Superior temporal gyrus (tissue), 1 donor: ENCODE measurements at regions not wholly inside any gene's neighbourhood (a gene's known extent, or its start where the extent isn't known, plus 50 kb on each side); places are given as distances from the start of the nearest gene placed in this dataset.

Experiments used
- DNase-seq: peaks from one replicate; pipeline ENCODE4 v3.0.0-alpha.2; 2016; ENCODE audit errors: extremely low spot score

- DNase-seq: no peak
Measured at GRCh38 chr15:81596159-81596865, 222.3 kb upstream of the TMC3 start.

GRCh38 chr15:81595752-81596151, 221.7 kb upstream of the TMC3 start:
- no peak for DNase-seq

- DNase-seq: no peak
Measured at GRCh38 chr15:81589671-81590070, 215.7 kb upstream of the TMC3 start.

- DNase-seq: peak; percentile 20
Measured at GRCh38 chr15:81575436-81576123, 201.6 kb upstream of the TMC3 start.

GRCh38 chr15:81573098-81573746, 199.2 kb upstream of the TMC3 start:
- DNase-seq: no peak

- DNase-seq: no peak
Measured at GRCh38 chr15:81572190-81572589, 198.2 kb upstream of the TMC3 start.

- DNase-seq: no peak
Measured at GRCh38 chr15:81569286-81570080, 195.5 kb upstream of the TMC3 start.

GRCh38 chr15:81567924-81568323, 193.9 kb upstream of the TMC3 start:
- no peak for DNase-seq

GRCh38 chr15:81562986-81563385, 189.0 kb upstream of the TMC3 start:
- no peak for DNase-seq

- no peak for DNase-seq
Measured at GRCh38 chr15:81560405-81560804, 186.4 kb upstream of the TMC3 start.

- no peak for DNase-seq
Measured at GRCh38 chr15:81558056-81558455, 184.0 kb upstream of the TMC3 start.

GRCh38 chr15:81555346-81555745, 181.3 kb upstream of the TMC3 start:
- DNase-seq: no peak

- DNase-seq: no peak
Measured at GRCh38 chr15:81548365-81549130, 174.5 kb upstream of the TMC3 start.

GRCh38 chr15:81547521-81548132, 173.6 kb upstream of the TMC3 start:
- DNase-seq: no peak

GRCh38 chr15:81544385-81544784, 170.4 kb upstream of the TMC3 start:
- no peak for DNase-seq

GRCh38 chr15:81540909-81541308, 166.9 kb upstream of the TMC3 start:
- no peak for DNase-seq

- DNase-seq: no peak
Measured at GRCh38 chr15:81536356-81536755, 162.3 kb upstream of the TMC3 start.

- DNase-seq: no peak
Measured at GRCh38 chr15:81534124-81534523, 160.1 kb upstream of the TMC3 start.

GRCh38 chr15:81532001-81532400, 158.0 kb upstream of the TMC3 start:
- DNase-seq: no peak

GRCh38 chr15:81531109-81531592, 157.1 kb upstream of the TMC3 start:
- DNase-seq: no peak

- DNase-seq: no peak
Measured at GRCh38 chr15:81530271-81530691, 156.3 kb upstream of the TMC3 start.
